Lung (tissue), 11 donors: ENCODE measurements at regions not wholly inside any gene's neighbourhood (a gene's known extent, or its start where the extent isn't known, plus 50 kb on each side); places are given as distances from the start of the nearest gene placed in this dataset.

Experiments used
- ATAC-seq: fragments of 200-7000 bp; cut with Tn5 transposase; one replicate; pipeline ENCODE4 v1.9.1; 2020; ENCODE audit warnings: moderate number of reproducible peaks; ENCODE audit not compliant: insufficient read depth, low FRiP score
- DNase-seq, 3 donors: peaks; one replicate each; pipeline ENCODE4 v3.0.0-alpha.2; 2013 to 2017
- H3K27ac ChIP-seq, 2 donors: one replicate each; pipeline ENCODE4 v1.5.1; 2013; ENCODE audit warnings: mild to moderate bottlenecking in 2 of 2, moderate library complexity in 2 of 2, control low read depth in 1 of 2, inconsistent platforms in 1 of 2, low read depth in 1 of 2, low read length in 1 of 2
- H3K27me3 ChIP-seq, 3 donors: one replicate each; pipeline ENCODE4 v1.5.1; 2013; ENCODE audit warnings: low read length in 2 of 3; ENCODE audit not compliant: control insufficient read depth in 3 of 3, insufficient read depth in 3 of 3
- H3K36me3 ChIP-seq, 4 donors: one replicate each; pipeline ENCODE4 v1.5.1; 2013; ENCODE audit warnings: low read length in 4 of 4, mild to moderate bottlenecking in 1 of 4, moderate library complexity in 1 of 4; ENCODE audit not compliant: control insufficient read depth in 4 of 4, insufficient read depth in 4 of 4
- H3K4me1 ChIP-seq, 5 donors: one replicate each; pipeline ENCODE4 v1.5.1; 2013; ENCODE audit warnings: low read length in 5 of 5, mild to moderate bottlenecking in 2 of 5, moderate library complexity in 1 of 5; ENCODE audit not compliant: control insufficient read depth in 5 of 5, insufficient read depth in 5 of 5
- H3K4me3 ChIP-seq: one replicate; pipeline ENCODE4 v1.5.1; 2013; ENCODE audit warnings: mild to moderate bottlenecking, control low read depth, moderate library complexity
- H3K9ac ChIP-seq, 2 donors: one replicate each; pipeline ENCODE4 v1.5.1; 2013; ENCODE audit warnings: low read length in 2 of 2, control low read depth in 1 of 2; ENCODE audit not compliant: insufficient read depth in 1 of 2
- H3K9me3 ChIP-seq, 4 donors: one replicate each; pipeline ENCODE4 v1.5.1; 2013; ENCODE audit warnings: low read length in 3 of 4, mild to moderate bottlenecking in 1 of 4, moderate library complexity in 1 of 4; ENCODE audit not compliant: control insufficient read depth in 4 of 4, insufficient read depth in 3 of 4
- CTCF ChIP-seq: IDR thresholded peaks from 2 replicates; pipeline ENCODE4 v1.5.1; 2012; ENCODE audit warnings: mild to moderate bottlenecking; ENCODE audit errors: control extremely low read depth, extremely low read depth
- WGBS, 2 donors: extraction: QIAGEN DNeasy Blood & Tissue Kit; methylation state at CpG; one replicate each; pipeline ENCODE4 v1.1.7; 2013; 5-methylcytosine and 5-hydroxymethylcytosine counted together
- donor health status: control.
- donor health status: control.
- donor health status: Bipolar disorder and iron deficiency.
- donor health status: healthy.
- donor health status: DM: yes; HTN: yes; CAD: no.

GRCh38 chr17:27224526-27225315 is 69.2 kb upstream of the WSB1 start:
- no peak for ATAC-seq
- Histone ChIP-seq H3K27ac (no peak overlapping the region), H3K4me1 (no peaks in the 10 kb centered on the region), H3K27me3 (no peaks in the 10 kb centered on the region), H3K36me3 (no peaks in the 10 kb centered on the region), H3K9ac (no peak overlapping the region), H3K4me3 (no peak overlapping the region), H3K9me3 (peaks cover 0 to 2% (median 0%) of the 10 kb centered on the region in 4 donors)
- no peak for DNase-seq
- WGBS, 2 donors, result 83 to 88% methylated on average over 5 of the region's 5 CpGs
- TF ChIP-seq CTCF, result no peak

- Histone ChIP-seq H3K36me3 (no peaks in the 10 kb centered on the region), H3K27me3 (no peaks in the 10 kb centered on the region), H3K27ac (no peak overlapping the region), H3K9me3 (peaks cover 0 to 2% (median 0%) of the 10 kb centered on the region in 4 donors), H3K9ac (no peak overlapping the region), H3K4me1 (no peaks in the 10 kb centered on the region), H3K4me3 (no peak overlapping the region)
- TF ChIP-seq CTCF, result no peak
- no peak for ATAC-seq
- DNase-seq, result no peak
- 75 to 89% methylated on average over 4 of the region's 4 CpGs for whole genome bisulfite sequencing, 2 donors
Measured at GRCh38 chr17:27226611-27227230, 67.2 kb upstream of the WSB1 start.

- H3K36me3 ChIP-seq, result no peaks in the 10 kb centered on the region
- DNase-seq, result no peak
- no peak overlapping the region for H3K9ac ChIP-seq
- no peak for ATAC-seq
- H3K27ac ChIP-seq, result no peak overlapping the region
- TF ChIP-seq CTCF, result no peak
- H3K27me3 ChIP-seq, result no peaks in the 10 kb centered on the region
- H3K9me3 ChIP-seq, result no peaks in the 10 kb centered on the region
- H3K4me1 ChIP-seq, result no peaks in the 10 kb centered on the region
- H3K4me3 ChIP-seq, result no peak overlapping the region
- 89 to 92% methylated on average over 8 of the region's 8 CpGs for WGBS, 2 donors
Measured at GRCh38 chr17:27230996-27231395, 62.9 kb upstream of the WSB1 start.
